OCI-LY1 (cell line): ENCODE measurements at regions not wholly inside any gene's neighbourhood (a gene's known extent, or its start where the extent isn't known, plus 50 kb on each side); places are given as distances from the start of the nearest gene placed in this dataset.

Experiments used
- CTCF ChIP-seq: fragments of 200-600 bp; sonication (generic), shearing (Covaris generic); IDR thresholded peaks from 2 replicates; pipeline ENCODE4 v1.5.1; 2017; ENCODE audit warnings: mild to moderate bottlenecking, antibody characterized with exemption, low read length, moderate library complexity, mixed read lengths
- EZH2 ChIP-seq: fragments of 200-600 bp; sonication (generic), shearing (Covaris generic); IDR thresholded peaks from 2 replicates; pipeline ENCODE4 v1.8.0; 2017; ENCODE audit warnings: borderline replicate concordance, mixed run types, mild to moderate bottlenecking, antibody characterized with exemption, low read length, moderate library complexity, mixed read lengths

GRCh38 chr11:70764356-70764905 lies 366.1 kb downstream of the CTTN start:
- TF ChIP-seq EZH2 (no peak), CTCF (no peak)
